ENCODE measurements at regions not wholly inside any gene's neighbourhood (a gene's known extent, or its start where the extent isn't known, plus 50 kb on each side); places are given as distances from the start of the nearest gene placed in this dataset.

- Histone ChIP-seq H3K4me2 (ENCODE audit: low read length) (no peak overlapping the region), H3K4me1 (ENCODE audit: insufficient read depth, low read length, poor library complexity, severe bottlenecking) (no peaks in the 10 kb centered on the region), H3K36me3 (ENCODE audit: insufficient read depth, low read length) (no peaks in the 10 kb centered on the region), H3K9me3 (ENCODE audit: low read length) (no peaks in the 10 kb centered on the region), H2AFZ (ENCODE audit: low read length) (no peak overlapping the region), H3K27ac (ENCODE audit: low read depth, low read length, poor library complexity, severe bottlenecking) (no peak overlapping the region), H3K4me3 (ENCODE audit: low read depth, low read length, poor library complexity, severe bottlenecking) (no peak overlapping the region), H3K79me2 (ENCODE audit: insufficient read depth, low read depth, low read length) (no peaks in the 10 kb centered on the region), H3K9me2 (ENCODE audit: insufficient read depth, low read length) (no peaks in the 10 kb centered on the region), H4K20me1 (ENCODE audit: insufficient read depth, low read length) (no peaks in the 10 kb centered on the region)
- TF ChIP-seq, protein P1, sequence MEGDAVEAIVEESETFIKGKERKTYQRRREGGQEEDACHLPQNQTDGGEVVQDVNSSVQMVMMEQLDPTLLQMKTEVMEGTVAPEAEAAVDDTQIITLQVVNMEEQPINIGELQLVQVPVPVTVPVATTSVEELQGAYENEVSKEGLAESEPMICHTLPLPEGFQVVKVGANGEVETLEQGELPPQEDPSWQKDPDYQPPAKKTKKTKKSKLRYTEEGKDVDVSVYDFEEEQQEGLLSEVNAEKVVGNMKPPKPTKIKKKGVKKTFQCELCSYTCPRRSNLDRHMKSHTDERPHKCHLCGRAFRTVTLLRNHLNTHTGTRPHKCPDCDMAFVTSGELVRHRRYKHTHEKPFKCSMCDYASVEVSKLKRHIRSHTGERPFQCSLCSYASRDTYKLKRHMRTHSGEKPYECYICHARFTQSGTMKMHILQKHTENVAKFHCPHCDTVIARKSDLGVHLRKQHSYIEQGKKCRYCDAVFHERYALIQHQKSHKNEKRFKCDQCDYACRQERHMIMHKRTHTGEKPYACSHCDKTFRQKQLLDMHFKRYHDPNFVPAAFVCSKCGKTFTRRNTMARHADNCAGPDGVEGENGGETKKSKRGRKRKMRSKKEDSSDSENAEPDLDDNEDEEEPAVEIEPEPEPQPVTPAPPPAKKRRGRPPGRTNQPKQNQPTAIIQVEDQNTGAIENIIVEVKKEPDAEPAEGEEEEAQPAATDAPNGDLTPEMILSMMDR (conservative IDR thresholded peaks at IDR 0.05; ENCODE audit: low read length): no peak
- TF ChIP-seq EZH2phosphoT487 (IDR thresholded peaks at IDR 0.05; ENCODE audit: borderline replicate concordance, low read depth, low read length): no peak
- no peak for DNase-seq (ENCODE audit: low spot score)
- intact Hi-C loops (cut with micrococcal nuclease; ENCODE audit: unreplicated experiment): no loop called here
- no TSS peak for BruUV-seq (replicated peaks)
- POLR2A ChIA-PET: interaction anchor here (0.7 to 1.2 kb wide), 3 partner anchors 16 to 20 kb away, joined by 3 read pairs; no protein-coding TSS in a partner anchor
- CTCF ChIA-PET (ENCODE audit: unreplicated experiment): no interaction called here
Measured at GRCh38 chr12:98121963-98122362, 393.4 kb upstream of the TMPO start.

GRCh38 chr12:98123021-98123461 lies 392.3 kb upstream of the TMPO start:
- Histone ChIP-seq H2AFZ (ENCODE audit: low read length) (no peak overlapping the region), H3K9me2 (ENCODE audit: insufficient read depth, low read length) (no peaks in the 10 kb centered on the region), H3K4me3 (ENCODE audit: low read depth, low read length, poor library complexity, severe bottlenecking) (no peak overlapping the region), H3K36me3 (ENCODE audit: insufficient read depth, low read length) (no peaks in the 10 kb centered on the region), H4K20me1 (ENCODE audit: insufficient read depth, low read length) (no peaks in the 10 kb centered on the region), H3K9me3 (ENCODE audit: low read length) (no peaks in the 10 kb centered on the region), H3K4me1 (ENCODE audit: insufficient read depth, low read length, poor library complexity, severe bottlenecking) (no peaks in the 10 kb centered on the region), H3K27ac (ENCODE audit: low read depth, low read length, poor library complexity, severe bottlenecking) (no peak overlapping the region), H3K79me2 (ENCODE audit: insufficient read depth, low read depth, low read length) (no peaks in the 10 kb centered on the region), H3K4me2 (ENCODE audit: low read length) (no peak overlapping the region)
- ChIA-PET CTCF (ENCODE audit: unreplicated experiment) (no interaction called here), POLR2A (interaction anchor here (1.2 kb wide), 1 partner anchor 10 kb away, joined by 5 read pairs; no protein-coding TSS in a partner anchor)
- TF ChIP-seq, protein P1 (conservative IDR thresholded peaks at IDR 0.05; ENCODE audit: low read length): no peak
- no peak for TF ChIP-seq EZH2phosphoT487 (IDR thresholded peaks at IDR 0.05; ENCODE audit: borderline replicate concordance, low read depth, low read length)
- DNase-seq (ENCODE audit: low spot score): no peak
- no TSS peak for BruUV-seq (replicated peaks)
- intact Hi-C loops (cut with micrococcal nuclease; ENCODE audit: unreplicated experiment): no loop called here

GRCh38 chr12:98126637-98127335 lies 388.6 kb upstream of the TMPO start:
- CTCF ChIA-PET (ENCODE audit: unreplicated experiment): no interaction called here
- Histone ChIP-seq H3K9me2 (ENCODE audit: insufficient read depth, low read length) (no peaks in the 10 kb centered on the region), H3K4me2 (ENCODE audit: low read length) (no peak overlapping the region), H3K36me3 (ENCODE audit: insufficient read depth, low read length) (no peaks in the 10 kb centered on the region), H3K9me3 (ENCODE audit: low read length) (no peaks in the 10 kb centered on the region), H2AFZ (ENCODE audit: low read length) (peak overlapping the region; percentile 37; the same call in 1 of the 2 replicates), H3K4me3 (ENCODE audit: low read depth, low read length, poor library complexity, severe bottlenecking) (no peak overlapping the region), H3K27ac (ENCODE audit: low read depth, low read length, poor library complexity, severe bottlenecking) (no peak overlapping the region), H4K20me1 (ENCODE audit: insufficient read depth, low read length) (no peaks in the 10 kb centered on the region), H3K4me1 (ENCODE audit: insufficient read depth, low read length, poor library complexity, severe bottlenecking) (no peaks in the 10 kb centered on the region), H3K79me2 (ENCODE audit: insufficient read depth, low read depth, low read length) (no peaks in the 10 kb centered on the region)
- no TSS peak for BruUV-seq (replicated peaks)
- no peak for DNase-seq (ENCODE audit: low spot score)
- intact Hi-C loops (cut with micrococcal nuclease; ENCODE audit: unreplicated experiment): no loop called here
- POLR2A ChIA-PET: no interaction called here
- TF ChIP-seq, protein P1 (conservative IDR thresholded peaks at IDR 0.05; ENCODE audit: low read length): no peak
- no peak for TF ChIP-seq EZH2phosphoT487 (IDR thresholded peaks at IDR 0.05; ENCODE audit: borderline replicate concordance, low read depth, low read length)
